Keratinocyte (primary cell): ENCODE measurements at regions not wholly inside any gene's neighbourhood (a gene's known extent, or its start where the extent isn't known, plus 50 kb on each side); places are given as distances from the start of the nearest gene placed in this dataset.
"Not testable (repeated sequence)": the region's sequence is repeated elsewhere in the genome, so short reads cannot be mapped to it uniquely, and the experiment has no call there.

Experiments
- DNase-seq: peaks from one replicate; pipeline ENCODE4 v3.0.0-alpha.2; 2011; ENCODE audit warnings: low read depth, missing footprints, low spot score
- FAIRE-seq: peaks from 2 replicates; lab custom pipeline; 2011; peaks lifted over from hg19 to GRCh38; lab: Jason Lieb, UNC
- H2AFZ ChIP-seq: 2 replicates; pipeline ENCODE4 v1.6.0; 2012; ENCODE audit warnings: low read length, control low read depth, inconsistent platforms; ENCODE audit not compliant: control insufficient read depth
- H3K27ac ChIP-seq: 2 replicates; pipeline ENCODE4 v1.5.1; 2011; ENCODE audit warnings: low read length; ENCODE audit not compliant: control insufficient read depth, insufficient read depth
- H3K27me3 ChIP-seq: 3 replicates; pipeline ENCODE4 v1.6.0; 2011; ENCODE audit warnings: low read length; ENCODE audit not compliant: control insufficient read depth, insufficient read depth; ENCODE audit errors: extremely low read depth
- H3K36me3 ChIP-seq, 2 experiments: 2 replicates in 1 of 2; 3 replicates in 1 of 2; pipeline ENCODE4 v1.5.1; 2011; ENCODE audit warnings: low read length in 2 of 2, mild to moderate bottlenecking in 1 of 2; ENCODE audit not compliant: control insufficient read depth in 2 of 2, insufficient read depth in 2 of 2; ENCODE audit errors: extremely low read depth in 1 of 2
- H3K4me1 ChIP-seq: 3 replicates; pipeline ENCODE4 v1.5.1; 2011; ENCODE audit warnings: low read length; ENCODE audit not compliant: control insufficient read depth, insufficient read depth; ENCODE audit errors: extremely low read depth
- H3K4me2 ChIP-seq: 3 replicates; pipeline ENCODE4 v1.6.0; 2011; ENCODE audit warnings: low read depth, low read length; ENCODE audit not compliant: control insufficient read depth, insufficient read depth; ENCODE audit errors: extremely low read depth
- H3K4me3 ChIP-seq, 3 experiments: fragments of 200-600 bp in 1 of 3; sonication (generic) in 1 of 3; 2 replicates in 2 of 3; 3 replicates in 1 of 3; pipeline ENCODE4 v1.5.1; 2011 to 2016; ENCODE audit warnings: low read length in 3 of 3, mild to moderate bottlenecking in 3 of 3, control low read depth in 2 of 3, inconsistent platforms in 1 of 3, low read depth in 1 of 3, mixed read lengths in 1 of 3, mixed run types in 1 of 3, moderate library complexity in 1 of 3; ENCODE audit not compliant: control insufficient read depth in 2 of 3, insufficient read depth in 2 of 3; ENCODE audit errors: extremely low read depth in 1 of 3
- H3K79me2 ChIP-seq: 2 replicates; pipeline ENCODE4 v1.6.0; 2012; ENCODE audit warnings: low read length; ENCODE audit not compliant: control insufficient read depth, insufficient read depth
- H3K9ac ChIP-seq: 3 replicates; pipeline ENCODE4 v1.6.0; 2011; ENCODE audit warnings: low read length; ENCODE audit not compliant: control insufficient read depth, insufficient read depth; ENCODE audit errors: extremely low read depth
- H3K9me1 ChIP-seq: 3 replicates; pipeline ENCODE4 v1.6.0; 2011; ENCODE audit warnings: low read length; ENCODE audit not compliant: control insufficient read depth, insufficient read depth; ENCODE audit errors: extremely low read depth
- H3K9me3 ChIP-seq: 2 replicates; pipeline ENCODE4 v1.5.1; 2012; ENCODE audit warnings: low read depth, low read length; ENCODE audit not compliant: control insufficient read depth
- H4K20me1 ChIP-seq: 3 replicates; pipeline ENCODE4 v1.6.0; 2011; ENCODE audit warnings: low read length; ENCODE audit not compliant: control insufficient read depth, insufficient read depth; ENCODE audit errors: extremely low read depth
- CTCF ChIP-seq, 3 experiments: IDR thresholded peaks in 1 of 3; conservative IDR thresholded peaks in 1 of 3; optimal IDR thresholded peaks in 1 of 3; 2 replicates in 2 of 3; 3 replicates in 1 of 3; pipeline versions ENCODE3 to v1.5.1; 2011; ENCODE audit warnings: low read length in 3 of 3, mild to moderate bottlenecking in 3 of 3, moderate library complexity in 2 of 3, control low read depth in 1 of 3, inconsistent platforms in 1 of 3; ENCODE audit not compliant: insufficient read depth in 2 of 3; ENCODE audit errors: extremely low read depth in 1 of 3
- EZH2 ChIP-seq: IDR thresholded peaks from one replicate; pipeline ENCODE4 v1.6.1; 2012; ENCODE audit warnings: inconsistent platforms, mild to moderate bottlenecking, low read length, moderate library complexity
- dilution Hi-C: fragments of 300-500 bp; cut with MboI; formaldehyde crosslinking; loops from one replicate; pipeline ENCODE4 v1.7.0; 2020; ENCODE audit warnings: low sequenced_read_pairs; ENCODE audit not compliant: extremely low pct_ligation_motif_present

GRCh38 chr4:57303012-57303751 lies 193.0 kb upstream of the IGFBP7 start:
- H3K79me2 ChIP-seq = no peaks in the 10 kb centered on the region

DNA sequence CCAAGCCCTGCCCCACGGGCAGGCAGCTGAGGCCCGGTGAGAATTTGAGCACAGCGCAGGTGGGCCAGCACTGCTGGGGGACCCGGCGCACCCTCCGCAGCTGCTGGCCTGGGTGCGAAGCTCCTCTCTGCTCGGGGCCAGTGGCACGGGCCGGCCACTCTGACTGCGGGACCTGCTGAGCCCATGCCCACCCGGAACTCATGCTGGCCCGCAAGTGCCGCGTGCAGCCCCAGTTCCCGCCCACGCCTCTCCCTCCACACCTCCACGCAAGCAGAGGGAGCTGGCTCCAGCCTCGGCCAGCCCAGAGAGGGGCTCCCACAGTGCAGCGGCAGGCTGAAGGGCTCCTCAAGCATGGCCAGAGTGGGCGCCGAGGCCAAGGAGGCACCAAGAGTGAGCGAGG lies 190.1 kb upstream of the IGFBP7 start:
- H3K4me3 ChIP-seq, dilution Hi-C loops, H4K20me1 ChIP-seq: not testable (repeated sequence)

More at GRCh38 chr4:57303012-57303751, 193.0 kb upstream of the IGFBP7 start:
- Histone ChIP-seq H3K4me2 (no peak overlapping the region), H2AFZ (no peak overlapping the region), H3K9me1 (no peaks in the 10 kb centered on the region), H3K9me3 (no peaks in the 10 kb centered on the region), H3K4me1 (no peaks in the 10 kb centered on the region), H3K27ac (no peak overlapping the region), H3K27me3 (no peaks in the 10 kb centered on the region), H4K20me1 (no peaks in the 10 kb centered on the region), H3K36me3 (no peaks in the 10 kb centered on the region), H3K4me3 (no peak overlapping the region), H3K9ac (no peak overlapping the region)
- FAIRE-seq (no peak), DNase-seq (no peak)
- dilution Hi-C loops = no loop called here
- no peak for TF ChIP-seq CTCF (optimal IDR thresholded peaks at IDR 0.05 in 1 of 3, IDR thresholded peaks at IDR 0.05 in 1 of 3, conservative IDR thresholded peaks at IDR 0.05 in 1 of 3; ENCODE audit: extremely low read depth in 1 of 3, insufficient read depth in 2 of 3, low read length in 3 of 3)
- no peak for TF ChIP-seq EZH2

GRCh38 chr4:57291911-57292310 lies 181.7 kb upstream of the IGFBP7 start:
- H3K27ac ChIP-seq = no peak overlapping the region
- no peak overlapping the region for H2AFZ ChIP-seq
- no peak for DNase-seq
- H3K79me2 ChIP-seq = no peaks in the 10 kb centered on the region
- no peak overlapping the region for H3K9ac ChIP-seq
- no peak for FAIRE-seq
- H3K4me2 ChIP-seq = no peak overlapping the region
- dilution Hi-C loops = no loop called here
- H3K9me3 ChIP-seq = no peaks in the 10 kb centered on the region
- TF ChIP-seq CTCF (optimal IDR thresholded peaks at IDR 0.05 in 1 of 3, IDR thresholded peaks at IDR 0.05 in 1 of 3, conservative IDR thresholded peaks at IDR 0.05 in 1 of 3; ENCODE audit: extremely low read depth in 1 of 3, insufficient read depth in 2 of 3, low read length in 3 of 3) = no peak
- no peak for TF ChIP-seq EZH2
- no peaks in the 10 kb centered on the region for H3K27me3 ChIP-seq
- no peaks in the 10 kb centered on the region for H3K9me1 ChIP-seq
- no peaks in the 10 kb centered on the region for H3K4me1 ChIP-seq
- H3K4me3 ChIP-seq = no peak overlapping the region
- no peaks in the 10 kb centered on the region for H3K36me3 ChIP-seq
- H4K20me1 ChIP-seq = no peaks in the 10 kb centered on the region

More for the DNA sequence above, 190.1 kb upstream of the IGFBP7 start:
- not testable (repeated sequence) for H3K27ac ChIP-seq, H3K27me3 ChIP-seq, H3K4me2 ChIP-seq, H3K9ac ChIP-seq, H3K9me1 ChIP-seq, H3K4me1 ChIP-seq, FAIRE-seq, H2AFZ ChIP-seq, H3K9me3 ChIP-seq, DNase-seq, H3K36me3 ChIP-seq, H3K79me2 ChIP-seq
